ENCODE measurements at regions not wholly inside any gene's neighbourhood (a gene's known extent, or its start where the extent isn't known, plus 50 kb on each side); places are given as distances from the start of the nearest gene placed in this dataset.

DNA sequence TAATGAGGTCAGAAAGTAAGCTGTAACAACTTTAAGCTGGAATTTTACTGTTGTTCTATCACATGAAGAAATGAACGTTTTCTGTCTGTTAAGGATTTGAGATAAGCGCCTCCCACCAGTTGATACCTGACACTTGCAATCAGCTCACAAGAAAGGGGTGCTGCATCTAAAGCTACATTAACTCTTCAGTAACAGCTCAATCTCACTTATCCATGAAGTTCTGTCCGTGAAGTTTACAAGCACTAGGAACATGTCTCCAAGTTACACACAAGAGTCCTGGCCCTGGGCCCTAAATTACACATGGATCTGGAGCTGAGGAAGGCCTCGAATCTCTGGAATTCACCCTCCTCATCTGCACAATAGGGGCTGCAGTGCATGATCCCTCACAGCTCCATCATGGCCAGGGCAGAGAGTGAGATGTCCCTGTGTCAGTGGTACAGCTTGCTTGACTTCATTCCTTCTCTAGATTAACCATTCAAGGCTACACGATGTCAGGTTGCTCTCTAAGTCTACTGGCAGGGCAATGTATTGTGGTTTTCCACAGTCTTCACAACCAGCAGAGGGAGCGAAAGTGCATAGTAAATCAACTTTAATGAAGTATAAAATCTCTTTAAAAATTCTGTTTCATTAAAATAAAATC is 182.4 kb upstream of the MCHR2 start:
- DNase-seq = no peak

DNA sequence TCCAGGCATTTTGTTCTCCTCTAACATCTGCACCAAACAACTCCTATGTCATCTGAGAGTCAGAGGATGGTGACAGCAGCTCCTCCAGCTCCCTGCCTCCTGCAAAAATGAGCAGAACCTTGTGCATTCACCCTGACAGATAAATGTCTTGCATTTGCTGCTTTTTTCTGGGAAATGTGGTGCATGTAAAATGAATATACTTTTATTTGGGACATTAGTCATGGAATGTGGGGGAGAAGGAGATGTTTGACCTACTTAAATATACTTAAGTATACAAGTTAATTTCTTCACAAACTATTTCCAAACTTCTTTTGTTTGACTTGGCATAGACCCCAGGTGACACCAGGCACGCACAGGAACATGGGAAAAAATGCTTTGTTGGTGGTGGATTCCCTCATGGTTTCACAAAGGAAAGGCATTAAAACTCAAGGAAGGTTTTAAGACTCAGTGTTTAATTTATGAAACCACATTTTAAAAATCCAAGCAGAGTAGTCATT is 181.8 kb upstream of the MCHR2 start:
- DNase-seq = no peak

DNA sequence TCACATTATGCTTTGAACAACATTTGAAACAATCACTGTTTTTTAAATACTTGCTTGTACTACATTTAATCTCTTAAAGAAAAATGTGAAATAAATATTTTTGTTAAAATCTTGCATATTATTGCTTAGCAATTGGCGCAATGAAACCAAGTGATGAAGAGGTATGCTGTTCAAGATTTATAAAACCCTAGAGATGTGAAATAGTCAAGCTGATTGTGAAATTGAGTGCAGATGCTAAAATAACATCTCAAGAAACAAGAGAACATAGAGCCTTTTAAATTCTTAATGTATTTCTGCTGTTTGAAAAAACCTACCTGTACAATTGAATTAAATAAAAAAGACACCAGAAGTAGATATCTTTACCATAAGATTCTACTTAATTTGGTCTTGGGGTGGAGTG is 179.2 kb upstream of the MCHR2 start:
- DNase-seq = no peak

DNA sequence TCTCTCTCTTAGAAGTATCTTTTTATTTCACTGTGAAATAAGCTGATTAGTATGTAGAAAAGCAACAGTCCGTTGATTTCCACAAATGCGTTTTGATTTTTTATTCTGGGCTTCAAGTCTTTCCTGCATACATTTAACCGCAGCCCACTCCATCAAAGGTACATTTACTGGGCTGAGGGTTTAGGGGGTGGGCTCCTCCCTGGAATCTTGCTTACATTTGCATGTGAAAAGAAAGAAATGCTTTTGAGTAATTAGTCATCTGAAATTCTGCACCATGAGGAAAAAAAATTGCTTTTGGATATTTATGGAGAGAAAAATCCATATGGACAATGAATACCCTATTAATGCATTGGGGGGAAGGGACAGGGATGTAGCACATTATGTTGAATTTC is 178.3 kb upstream of the MCHR2 start:
- no peak for DNase-seq

DNA sequence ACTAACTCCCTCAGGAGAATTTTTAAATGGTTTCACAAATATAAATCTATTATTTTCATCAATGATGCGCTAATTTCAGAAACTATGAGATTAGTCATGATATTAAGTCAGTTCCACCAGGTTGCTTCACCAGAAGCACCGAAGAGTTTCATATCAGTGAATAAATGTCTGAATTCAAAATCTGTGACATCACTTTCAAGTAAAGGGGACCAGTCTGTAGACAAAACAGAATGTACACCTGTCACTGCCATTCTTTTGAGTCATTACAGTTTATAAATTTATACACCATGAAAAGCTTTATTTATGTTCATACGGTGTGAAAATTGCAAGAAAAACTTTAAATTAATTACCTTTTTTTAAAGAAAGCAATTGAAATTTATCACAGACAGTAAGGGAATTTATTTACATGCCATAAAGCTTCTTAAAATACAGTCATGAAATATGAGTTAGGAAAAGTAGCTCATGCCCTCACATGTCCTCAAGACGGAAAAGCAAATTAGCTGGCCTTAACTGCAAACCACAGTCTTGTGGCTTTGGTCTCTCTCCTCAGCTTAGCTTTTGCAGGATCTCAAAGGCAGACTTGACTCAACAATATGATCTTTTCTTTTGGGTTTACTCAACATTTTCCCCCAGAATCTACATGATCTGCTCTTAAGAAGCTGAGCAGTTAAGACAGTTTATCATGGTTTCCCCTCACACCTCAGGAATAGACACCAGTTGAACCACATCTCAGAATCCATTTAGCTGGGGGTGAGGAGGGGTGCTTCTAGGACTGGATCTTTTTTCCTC is 177.7 kb upstream of the MCHR2 start:
- DNase-seq = no peak

DNA sequence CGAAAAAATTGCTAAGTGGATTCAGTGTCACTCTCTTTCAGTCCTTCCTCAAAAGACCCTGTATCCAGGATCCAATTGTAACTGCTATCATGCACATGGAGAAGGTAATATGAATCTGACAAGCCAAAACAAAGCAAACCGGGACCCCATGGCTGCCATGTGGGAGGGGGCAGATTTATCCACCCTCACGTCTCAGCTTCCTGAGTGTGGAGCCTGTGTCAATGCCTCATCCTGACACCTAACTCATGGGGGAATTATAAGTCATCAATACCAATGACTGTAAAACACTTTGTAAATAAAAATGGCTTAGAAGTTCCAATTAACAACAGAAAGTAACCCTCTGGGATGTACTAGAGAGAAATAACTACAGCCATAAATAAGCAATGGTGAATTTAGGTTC is 174.1 kb upstream of the MCHR2 start:
- no peak for DNase-seq

DNA sequence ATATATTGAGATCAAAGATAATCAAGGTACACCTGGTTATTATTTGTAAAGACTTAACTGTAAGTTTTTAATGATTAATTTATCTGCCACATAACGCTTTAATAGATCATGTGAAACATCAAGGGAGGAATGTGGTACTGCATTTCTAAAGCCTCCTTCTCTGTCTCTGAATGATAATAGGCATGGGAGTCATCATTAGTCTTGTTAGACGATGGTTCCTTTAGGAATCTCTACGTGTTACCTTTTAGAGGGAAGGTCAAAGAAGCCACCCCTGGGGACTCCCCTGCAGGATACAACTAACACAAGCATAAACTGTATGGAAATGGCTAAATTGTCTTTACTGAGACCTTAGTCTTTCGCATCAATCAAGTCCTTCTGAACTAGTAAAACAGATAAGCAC is 173.6 kb upstream of the MCHR2 start:
- no peak for DNase-seq

DNA sequence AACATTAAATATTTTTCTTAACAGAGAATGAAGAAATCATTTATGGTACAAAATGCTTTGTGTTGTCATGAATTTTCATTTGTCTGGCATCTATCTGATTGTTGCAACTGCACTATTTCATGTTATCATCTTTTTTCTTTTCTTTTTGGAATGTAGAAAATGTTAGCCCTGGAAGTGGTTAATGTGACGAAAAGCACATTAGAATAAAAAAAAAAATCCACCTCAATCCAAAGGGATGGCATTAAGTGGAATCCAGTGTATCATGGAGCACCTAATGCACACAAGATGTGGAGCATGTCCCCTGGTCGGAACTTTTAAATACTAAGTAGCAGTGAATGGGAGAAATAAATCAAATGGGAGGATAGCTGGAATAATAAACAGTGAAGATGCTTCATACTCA is 172.9 kb upstream of the MCHR2 start:
- DNase-seq = no peak

DNA sequence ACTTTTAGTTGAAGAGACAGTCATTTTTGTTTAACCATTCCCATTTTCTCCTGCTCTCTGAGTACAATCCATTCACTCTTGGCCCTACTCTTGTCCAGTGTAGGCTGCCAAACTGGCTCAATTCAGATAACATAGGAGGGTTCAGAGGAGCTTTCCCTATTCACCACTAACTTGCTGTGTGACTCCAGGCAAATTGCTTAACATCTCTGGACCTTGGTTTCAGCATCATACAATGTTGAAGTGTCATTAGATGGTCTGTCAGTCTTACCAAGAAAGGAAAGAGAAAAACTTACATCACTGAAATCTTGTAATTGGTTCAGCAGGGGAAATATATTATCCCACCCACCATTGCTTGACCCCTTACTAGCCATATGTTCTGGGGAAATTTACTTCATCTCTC is 171.4 kb upstream of the MCHR2 start:
- no peak for DNase-seq

DNA sequence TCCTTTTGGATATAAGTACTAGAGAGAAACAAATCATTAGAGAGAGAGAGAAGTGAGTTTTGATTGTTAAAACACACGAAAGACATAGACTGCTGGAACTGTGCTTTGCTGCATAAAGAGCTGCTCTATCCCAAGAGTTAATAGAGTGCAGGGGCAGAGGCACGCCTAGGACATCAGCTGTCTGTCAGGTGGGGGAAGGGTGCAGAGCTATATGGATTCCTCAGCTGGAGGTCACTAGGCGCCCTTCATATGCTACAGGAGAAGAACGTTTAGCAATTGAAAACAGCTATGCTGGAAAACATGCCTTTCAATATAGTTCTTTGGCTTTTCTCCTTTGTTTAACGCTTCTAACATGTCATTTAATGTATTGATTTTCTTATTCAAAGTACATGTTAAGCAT is 169.0 kb upstream of the MCHR2 start:
- DNase-seq = no peak

DNA sequence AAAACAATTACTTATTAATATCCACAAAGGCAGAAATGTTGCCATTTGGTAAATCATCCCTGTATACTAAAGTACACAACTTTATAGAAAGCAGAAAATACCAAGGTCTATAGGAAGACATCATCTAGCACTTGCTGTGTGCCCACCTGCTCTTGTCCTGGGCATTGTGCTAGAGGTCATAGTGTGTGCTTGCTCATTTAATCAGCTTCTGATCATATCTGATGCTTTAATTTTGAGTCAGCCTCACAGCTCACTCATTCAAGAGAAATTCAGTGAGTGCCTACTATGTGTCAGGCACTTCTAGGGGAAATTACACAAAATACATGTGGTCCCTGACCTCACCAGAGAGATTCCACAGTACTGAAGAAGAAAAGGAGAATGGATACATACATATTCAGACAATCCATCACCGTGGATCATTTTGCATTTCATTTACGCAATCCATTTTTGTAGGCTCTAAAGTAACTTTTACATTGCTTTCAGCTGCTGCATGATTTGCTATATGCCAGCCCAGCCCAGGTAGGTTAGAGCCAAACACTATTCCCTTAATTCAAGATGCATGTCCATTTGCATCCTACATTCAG is 167.9 kb upstream of the MCHR2 start:
- DNase-seq = no peak

DNA sequence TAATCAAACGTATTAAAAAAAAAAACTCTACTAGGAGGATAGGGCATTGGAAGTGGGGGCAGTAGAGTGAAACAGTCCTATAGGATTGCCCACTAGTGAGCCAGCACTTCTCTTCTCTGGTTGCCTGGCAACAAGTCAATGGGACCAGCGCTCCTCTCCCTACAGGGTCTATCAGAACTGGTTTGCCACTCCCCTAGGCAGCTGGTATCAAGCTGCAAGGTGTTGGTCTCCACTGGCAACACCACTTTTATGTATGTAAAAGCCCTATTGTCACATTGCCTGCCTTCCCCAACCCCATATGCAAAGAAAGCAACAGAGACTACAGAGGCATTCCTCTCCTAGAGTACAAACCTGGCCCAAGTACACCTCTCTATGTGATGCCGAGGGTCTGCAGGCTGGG is 166.9 kb upstream of the MCHR2 start:
- DNase-seq = no peak

DNA sequence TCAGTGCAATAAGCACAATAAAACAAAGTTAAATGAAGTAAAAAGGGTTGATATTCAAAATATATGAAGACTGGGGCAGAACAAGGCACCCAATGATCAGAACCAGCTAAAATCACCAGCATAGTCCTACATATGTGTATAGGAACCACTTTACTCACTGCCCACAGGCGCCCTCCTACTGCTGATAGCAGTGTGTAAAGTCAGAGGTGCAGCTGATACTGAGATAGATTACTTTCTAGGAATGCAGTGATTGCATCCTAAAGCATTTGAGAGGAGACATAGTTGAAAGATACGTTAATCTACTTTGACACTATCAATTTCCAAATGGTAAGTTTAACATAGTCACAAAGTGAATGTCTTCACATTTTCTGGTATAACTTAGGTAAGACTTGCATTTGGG is 161.1 kb upstream of the MCHR2 start:
- DNase-seq = no peak

DNA sequence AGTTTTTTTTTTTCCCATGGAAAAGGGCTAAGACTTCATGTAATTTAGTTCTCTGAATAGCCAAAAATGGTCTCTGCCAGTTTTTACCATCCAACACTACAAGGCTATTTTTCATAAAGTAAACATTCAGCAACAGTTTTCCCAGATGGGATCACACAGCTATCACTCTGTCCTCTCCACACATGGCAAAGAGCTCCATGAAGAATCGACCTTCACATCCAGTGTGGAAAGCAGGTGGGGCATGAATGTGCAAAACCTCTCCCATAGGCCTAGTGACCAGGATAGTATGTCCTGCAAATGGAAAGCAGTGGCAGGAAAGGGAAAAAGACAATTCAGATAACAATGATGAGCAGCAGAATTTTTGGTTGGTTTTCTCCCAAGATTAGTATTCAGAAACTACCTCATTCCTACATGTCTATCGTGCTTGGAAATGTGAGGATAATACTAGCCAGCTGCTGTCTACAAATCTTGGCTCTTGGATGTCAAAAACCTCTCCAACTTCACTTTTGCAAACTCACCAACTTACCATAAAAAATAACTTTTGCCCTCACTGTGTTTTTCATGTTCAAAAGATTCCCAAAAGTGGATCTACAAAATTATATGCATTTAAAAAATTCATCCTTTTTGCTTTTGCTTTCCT is 159.7 kb upstream of the MCHR2 start:
- no peak for DNase-seq

DNA sequence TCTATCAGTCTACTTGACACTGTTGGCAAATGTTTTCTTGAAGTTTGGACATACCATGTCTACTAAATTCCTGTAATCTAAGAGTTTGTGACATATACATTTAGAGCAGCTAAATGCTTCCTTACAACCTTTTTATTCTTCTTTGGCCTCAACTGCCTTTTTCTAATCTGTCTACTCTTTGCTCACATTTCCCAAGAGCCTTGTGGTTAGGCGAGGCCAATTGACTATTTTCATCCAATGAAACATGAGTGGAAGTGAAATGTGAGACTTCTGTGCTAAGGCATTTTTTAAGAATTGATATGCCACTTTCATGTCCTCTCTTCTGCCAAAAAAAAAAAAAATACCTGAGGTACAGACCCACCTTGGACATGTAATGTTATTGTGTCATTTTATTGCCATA is 158.2 kb upstream of the MCHR2 start:
- DNase-seq = no peak

DNA sequence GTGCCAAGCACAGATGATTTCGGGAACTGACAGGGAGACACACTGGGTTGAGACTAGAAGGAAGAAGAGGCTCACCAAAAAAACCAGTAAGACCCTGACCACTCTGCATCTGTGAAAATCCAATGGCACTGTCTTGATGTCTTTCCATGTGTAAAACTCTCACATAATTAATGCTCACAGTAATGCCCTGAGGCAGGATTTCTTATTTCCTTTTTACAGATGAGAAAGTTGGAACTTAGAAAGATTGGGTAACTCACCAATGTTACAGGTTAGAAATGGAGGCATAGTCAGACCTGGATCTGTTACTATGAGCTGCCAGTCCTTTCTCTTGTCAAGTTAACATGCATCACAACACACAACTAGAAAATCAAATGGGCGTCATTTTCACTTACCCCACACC is 151.0 kb upstream of the MCHR2 start:
- DNase-seq = no peak

DNA sequence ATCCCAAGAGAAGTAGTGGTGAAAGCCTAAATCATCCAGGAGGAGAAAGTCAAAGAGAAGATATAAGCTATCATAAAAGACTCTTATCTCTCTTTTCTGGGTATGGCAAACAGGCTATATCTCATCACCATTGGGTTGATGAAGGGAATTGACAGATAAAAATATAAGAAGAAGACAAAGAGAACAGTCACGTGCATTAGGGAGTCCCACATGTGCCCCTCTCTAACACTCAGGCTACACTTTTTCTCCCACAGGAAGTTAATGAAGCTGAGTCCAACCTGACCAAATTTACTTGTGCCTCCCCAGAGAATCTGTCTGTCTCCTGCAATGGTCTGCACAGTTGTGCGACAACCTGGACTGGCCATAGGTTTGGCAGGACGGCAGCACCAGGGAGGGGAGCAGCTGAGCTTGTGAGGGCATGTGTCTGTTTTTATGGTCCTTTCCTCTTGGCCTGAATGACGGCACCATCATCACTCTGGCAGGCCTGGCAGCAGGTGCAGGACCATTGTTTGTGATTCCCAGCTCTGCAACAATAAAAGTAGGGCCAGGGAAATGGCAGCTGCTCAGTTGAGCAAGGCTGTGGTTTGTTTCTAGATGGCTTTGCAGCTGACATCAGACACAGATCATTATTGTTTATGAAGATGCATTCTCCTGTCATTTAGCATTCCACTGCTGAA is 144.5 kb upstream of the MCHR2 start:
- no peak for DNase-seq

DNA sequence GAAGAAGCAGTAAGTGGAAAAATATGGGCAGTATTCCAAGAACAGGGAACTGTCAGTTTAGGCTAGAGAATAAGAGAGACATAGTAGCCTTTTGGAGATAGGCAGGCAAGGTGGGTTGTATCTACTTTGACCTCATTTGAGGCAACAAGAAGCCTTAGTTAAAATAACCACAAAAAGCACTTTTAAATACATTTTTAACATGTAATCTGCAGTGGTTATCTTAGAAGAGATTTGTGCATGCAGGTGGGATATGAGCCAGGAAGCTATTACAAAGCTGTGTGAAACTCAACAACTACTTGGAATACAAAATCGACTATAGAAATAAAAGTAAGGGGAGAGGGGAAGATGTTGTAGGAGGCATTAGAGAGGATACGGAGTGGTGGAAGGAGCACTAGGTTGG is 143.7 kb upstream of the MCHR2 start:
- DNase-seq = no peak

DNA sequence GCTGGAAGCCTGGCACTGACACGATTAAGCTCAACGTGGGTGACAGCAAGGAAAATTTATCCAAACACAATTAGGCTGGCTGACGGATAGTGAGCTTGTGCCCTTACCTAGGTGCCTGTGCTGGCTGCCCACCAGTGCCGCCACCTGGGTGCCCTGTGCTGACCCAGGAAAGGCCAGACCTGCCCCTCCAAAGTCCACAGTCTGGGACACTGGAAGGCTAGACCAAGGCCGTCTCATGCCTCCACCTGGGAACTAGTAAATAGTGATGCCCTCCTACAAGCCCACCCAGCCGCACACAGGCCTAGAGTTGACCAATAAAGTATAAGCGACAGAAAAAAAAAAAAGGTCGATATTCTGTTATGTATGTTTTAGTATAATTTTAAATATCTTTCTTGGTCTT is 142.6 kb upstream of the MCHR2 start:
- no peak for DNase-seq

DNA sequence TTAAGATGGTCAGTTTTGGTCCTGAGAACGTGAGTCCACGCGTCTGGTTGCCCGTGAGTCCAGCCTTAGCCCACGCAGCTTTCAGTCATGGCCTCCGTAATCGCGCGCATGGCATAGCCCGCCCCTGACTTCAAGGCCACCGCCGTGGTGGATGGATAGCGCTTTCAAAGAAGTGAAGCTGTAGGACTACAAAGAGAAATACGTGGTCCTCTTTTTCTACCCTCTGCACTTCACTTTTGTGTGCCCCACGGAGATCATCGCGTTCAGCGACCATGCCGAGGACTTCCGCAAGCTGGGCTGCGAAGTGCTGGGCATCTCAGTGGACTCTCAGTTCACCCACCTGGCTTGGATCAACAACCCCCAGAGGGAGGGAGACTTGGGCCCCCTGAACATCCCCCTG is 142.0 kb upstream of the MCHR2 start:
- DNase-seq = no peak

DNA sequence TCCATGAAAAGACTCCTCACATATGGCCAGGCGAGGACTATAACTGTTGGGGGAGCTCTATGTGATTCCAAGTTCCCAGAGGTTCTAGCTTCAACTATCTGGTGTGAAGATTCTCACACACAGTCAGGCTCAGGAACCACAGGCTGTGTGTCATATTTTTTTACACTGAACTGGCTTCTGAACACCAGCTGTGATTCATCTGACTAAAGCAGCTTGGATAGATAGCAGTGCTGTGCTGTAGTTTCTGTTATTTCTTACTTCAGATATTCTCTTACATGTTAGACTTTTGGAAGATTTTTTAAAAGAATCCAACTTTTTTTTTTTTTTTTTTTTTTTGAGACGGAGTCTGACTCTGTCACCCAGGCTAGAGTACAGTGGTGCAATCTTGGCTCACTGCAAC is 140.7 kb upstream of the MCHR2 start:
- DNase-seq = no peak

DNA sequence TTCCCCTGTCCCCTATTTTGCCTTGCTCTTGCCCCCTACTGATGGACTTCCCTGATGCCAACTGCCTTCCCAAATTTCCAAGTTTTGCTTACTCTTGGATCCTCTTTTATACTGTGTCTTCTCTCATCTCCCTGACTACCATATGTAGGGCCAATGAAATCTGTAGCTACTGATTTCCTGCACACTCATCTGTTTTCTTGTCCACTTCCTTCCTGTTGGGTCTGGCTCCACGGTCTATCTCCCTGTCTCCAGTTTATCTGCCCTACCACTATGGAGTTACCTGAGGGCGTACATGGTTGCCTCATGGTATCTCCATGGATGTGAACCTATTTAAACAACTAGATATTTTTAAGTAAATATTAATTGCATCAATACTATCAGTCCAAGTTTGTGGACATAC is 140.3 kb upstream of the MCHR2 start:
- DNase-seq = no peak

DNA sequence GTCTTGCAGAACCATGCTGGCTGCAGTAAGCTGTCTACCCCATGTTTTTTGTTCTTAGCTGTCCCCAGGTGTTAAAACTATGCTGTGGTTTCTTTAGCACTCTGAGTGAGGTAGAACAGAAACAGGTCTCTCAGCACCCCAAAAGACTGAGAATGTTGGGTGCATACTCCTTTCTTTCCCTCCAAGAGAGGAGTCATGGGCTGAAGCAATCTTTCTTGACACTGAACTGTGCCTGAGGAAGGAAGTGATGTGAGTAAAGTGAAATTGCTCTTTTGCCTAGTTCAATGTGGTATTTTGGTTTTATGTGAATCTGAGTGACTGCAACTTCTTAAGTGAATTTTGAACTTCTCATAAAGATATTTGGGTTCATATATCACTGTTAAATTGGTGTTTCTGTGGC is 138.0 kb upstream of the MCHR2 start:
- no peak for DNase-seq
